Astrocyte (in vitro differentiated cells and primary cell): ENCODE measurements at regions not wholly inside any gene's neighbourhood (a gene's known extent, or its start where the extent isn't known, plus 50 kb on each side); places are given as distances from the start of the nearest gene placed in this dataset.

Experiments
- EZH2 ChIP-seq: IDR thresholded peaks from 2 replicates; pipeline ENCODE4 v1.6.1; 2012; ENCODE audit warnings: mild to moderate bottlenecking, low read length, inconsistent platforms; ENCODE audit not compliant: insufficient read depth
- TF ChIP-seq, protein P1 (sequence below): IDR thresholded peaks from 2 replicates; pipeline ENCODE4 v1.5.1; 2011; ENCODE audit warnings: low read depth, mild to moderate bottlenecking, inconsistent platforms, low read length, moderate library complexity; ENCODE audit not compliant: insufficient read depth

DNA sequence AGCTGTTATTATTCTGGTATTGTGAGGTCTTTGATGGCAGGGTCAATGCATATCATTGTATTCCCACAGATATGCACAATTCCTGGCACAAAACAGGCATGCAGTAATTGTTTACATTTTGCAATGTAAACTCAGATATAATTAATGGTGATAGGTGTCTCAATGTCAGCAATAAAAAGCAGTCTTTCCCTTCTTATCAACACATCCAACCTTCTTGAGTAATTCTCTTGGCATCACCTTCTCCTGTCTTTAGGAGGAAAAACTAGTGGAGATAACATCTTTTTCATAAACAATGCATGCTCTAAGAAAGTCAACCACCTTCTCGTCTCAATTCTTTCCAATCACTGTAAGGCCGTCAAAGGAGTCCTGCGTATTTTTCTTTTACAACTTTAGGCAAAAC, 313.3 kb upstream of the GULP1 start:
- TF ChIP-seq, protein P1, sequence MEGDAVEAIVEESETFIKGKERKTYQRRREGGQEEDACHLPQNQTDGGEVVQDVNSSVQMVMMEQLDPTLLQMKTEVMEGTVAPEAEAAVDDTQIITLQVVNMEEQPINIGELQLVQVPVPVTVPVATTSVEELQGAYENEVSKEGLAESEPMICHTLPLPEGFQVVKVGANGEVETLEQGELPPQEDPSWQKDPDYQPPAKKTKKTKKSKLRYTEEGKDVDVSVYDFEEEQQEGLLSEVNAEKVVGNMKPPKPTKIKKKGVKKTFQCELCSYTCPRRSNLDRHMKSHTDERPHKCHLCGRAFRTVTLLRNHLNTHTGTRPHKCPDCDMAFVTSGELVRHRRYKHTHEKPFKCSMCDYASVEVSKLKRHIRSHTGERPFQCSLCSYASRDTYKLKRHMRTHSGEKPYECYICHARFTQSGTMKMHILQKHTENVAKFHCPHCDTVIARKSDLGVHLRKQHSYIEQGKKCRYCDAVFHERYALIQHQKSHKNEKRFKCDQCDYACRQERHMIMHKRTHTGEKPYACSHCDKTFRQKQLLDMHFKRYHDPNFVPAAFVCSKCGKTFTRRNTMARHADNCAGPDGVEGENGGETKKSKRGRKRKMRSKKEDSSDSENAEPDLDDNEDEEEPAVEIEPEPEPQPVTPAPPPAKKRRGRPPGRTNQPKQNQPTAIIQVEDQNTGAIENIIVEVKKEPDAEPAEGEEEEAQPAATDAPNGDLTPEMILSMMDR: no peak
- no peak for TF ChIP-seq EZH2
